CD14-positive monocyte (primary cell): ENCODE measurements at regions not wholly inside any gene's neighbourhood (a gene's known extent, or its start where the extent isn't known, plus 50 kb on each side); places are given as distances from the start of the nearest gene placed in this dataset.

ENCODE experiments used
- DNase-seq, 3 donors: peaks; one replicate each; pipeline ENCODE4 v3.0.0-alpha.2; 2011 to 2022
- H2AFZ ChIP-seq: 2 replicates; pipeline ENCODE4 v1.6.0; 2012; ENCODE audit warnings: mild to moderate bottlenecking, low read depth, low read length, inconsistent platforms; ENCODE audit not compliant: insufficient read depth, poor library complexity, severe bottlenecking
- H3K27ac ChIP-seq, 2 donors: 1 replicate in 1 of 2; 2 replicates in 1 of 2; pipeline ENCODE4 v1.5.1; 2012 to 2013; ENCODE audit warnings: low read length in 2 of 2, control low read depth in 1 of 2, inconsistent platforms in 1 of 2, low read depth in 1 of 2, mild to moderate bottlenecking in 1 of 2
- H3K27me3 ChIP-seq, 2 donors: one replicate each; pipeline versions ENCODE4 v1.6.0 to v1.6.1; 2011 to 2013; ENCODE audit warnings: low read length in 2 of 2; ENCODE audit not compliant: control insufficient read depth in 2 of 2, insufficient read depth in 2 of 2
- H3K36me3 ChIP-seq, 2 donors: replicated peaks in 1 of 2; 1 replicate in 1 of 2; 2 replicates in 1 of 2; pipeline versions ENCODE4 v1.5.1 to v1.6.1; 2012 to 2013; ENCODE audit warnings: low read length in 2 of 2, control low read depth in 1 of 2, inconsistent platforms in 1 of 2, mild to moderate bottlenecking in 1 of 2; ENCODE audit not compliant: insufficient read depth in 2 of 2, control insufficient read depth in 1 of 2
- H3K4me1 ChIP-seq, 2 donors: 1 replicate in 1 of 2; 2 replicates in 1 of 2; pipeline versions ENCODE4 v1.5.1 to v1.6.1; 2012 to 2013; ENCODE audit warnings: low read length in 2 of 2, control low read depth in 1 of 2, inconsistent platforms in 1 of 2, mild to moderate bottlenecking in 1 of 2, moderate library complexity in 1 of 2; ENCODE audit not compliant: insufficient read depth in 2 of 2, control insufficient read depth in 1 of 2
- H3K4me2 ChIP-seq: replicated peaks from 2 replicates; pipeline ENCODE3; 2012; ENCODE audit warnings: low read length, moderate library complexity, mild to moderate bottlenecking; ENCODE audit not compliant: poor library complexity, severe bottlenecking; ENCODE audit errors: extremely low read depth
- H3K4me3 ChIP-seq, 3 experiments: fragments of 200-600 bp in 1 of 3; sonication (generic) in 1 of 3; replicated peaks in 1 of 3; 1 replicate in 2 of 3; 2 replicates in 1 of 3; pipeline ENCODE4 v1.5.1; 2011 to 2013; ENCODE audit warnings: low read length in 3 of 3, mild to moderate bottlenecking in 3 of 3, control low read depth in 2 of 3, low read depth in 2 of 3, inconsistent platforms in 1 of 3, moderate library complexity in 1 of 3
- H3K79me2 ChIP-seq: 2 replicates; pipeline ENCODE4 v1.6.0; 2012; ENCODE audit warnings: mild to moderate bottlenecking, control low read depth, inconsistent platforms, low read length, moderate library complexity; ENCODE audit not compliant: insufficient read depth
- H3K9ac ChIP-seq: 2 replicates; pipeline ENCODE4 v1.6.0; 2017; ENCODE audit warnings: low read length, mild to moderate bottlenecking; ENCODE audit not compliant: insufficient read depth, poor library complexity, severe bottlenecking
- H3K9me3 ChIP-seq, 2 donors: replicated peaks in 1 of 2; 1 replicate in 1 of 2; 2 replicates in 1 of 2; pipeline versions ENCODE4 v1.5.1 to v1.6.1; 2012 to 2013; ENCODE audit warnings: low read length in 2 of 2, control low read depth in 1 of 2; ENCODE audit not compliant: control insufficient read depth in 1 of 2, insufficient read depth in 1 of 2
- H4K20me1 ChIP-seq: 2 replicates; pipeline ENCODE4 v1.6.0; 2012; ENCODE audit warnings: mild to moderate bottlenecking, low read length, control low read depth, moderate library complexity; ENCODE audit not compliant: insufficient read depth
- H3K27ac Mint-ChIP-seq, 7 donors: one replicate each; pipeline ENCODE4 v1.8.0; 2020; ENCODE audit warnings: mild to moderate bottlenecking in 7 of 7, mixed read lengths in 7 of 7, moderate library complexity in 6 of 7, inconsistent platforms in 2 of 7
- H3K27me3 Mint-ChIP-seq, 3 donors: one replicate each; pipeline ENCODE4 v1.8.0; 2021 to 2022; ENCODE audit warnings: low read depth in 3 of 3, mild to moderate bottlenecking in 3 of 3, mixed read lengths in 3 of 3, moderate library complexity in 3 of 3, inconsistent platforms in 1 of 3
- H3K36me3 Mint-ChIP-seq, 2 donors: one replicate each; pipeline ENCODE4 v1.8.0; 2020; ENCODE audit warnings: mixed read lengths in 2 of 2, inconsistent platforms in 1 of 2, mild to moderate bottlenecking in 1 of 2
- H3K4me1 Mint-ChIP-seq: one replicate; pipeline ENCODE4 v1.8.0; 2020; ENCODE audit warnings: mild to moderate bottlenecking, mixed read lengths
- H3K4me3 Mint-ChIP-seq, 2 donors: one replicate each; pipeline ENCODE4 v1.8.0; 2020; ENCODE audit warnings: mild to moderate bottlenecking in 2 of 2, mixed read lengths in 2 of 2, moderate library complexity in 1 of 2
- H3K9me3 Mint-ChIP-seq, 7 donors: one replicate each; pipeline ENCODE4 v1.8.0; 2020 to 2022; ENCODE audit warnings: mixed read lengths in 7 of 7, mild to moderate bottlenecking in 6 of 7, moderate library complexity in 6 of 7, inconsistent platforms in 2 of 7
- CTCF ChIP-seq: fragments of 200-600 bp; IDR thresholded peaks from one replicate; pipeline ENCODE4 v1.8.0; 2022; ENCODE audit warnings: antibody characterized with exemption, mild to moderate bottlenecking
- WGBS: methylation state at CpG from one replicate; pipeline ENCODE4 v1.1.5; 2013; ENCODE audit warnings: missing lambda C conversion rate; ENCODE audit not compliant: insufficient coverage; 5-methylcytosine and 5-hydroxymethylcytosine counted together
- intact Hi-C, 2 donors: fragments of 100-400 bp; cut with micrococcal nuclease; formaldehyde crosslinking; loops; one replicate each; pipeline versions ENCODE4 v1.15.0 to v1.15.1; 2023

- Mint-ChIP-seq H3K27ac (no peak overlapping the region), H3K36me3 (no peaks in the 10 kb centered on the region), H3K4me1 (no peaks in the 10 kb centered on the region), H3K4me3 (no peak overlapping the region), H3K27me3 (peaks cover 0 to 2% (median 0%) of the 10 kb centered on the region in 3 donors), H3K9me3 (peaks cover 0 to 3% (median 0%) of the 10 kb centered on the region in 7 donors)
- H3K9ac ChIP-seq: no peak overlapping the region
- no peak overlapping the region for H2AFZ ChIP-seq
- no peak for TF ChIP-seq CTCF
- no peak for DNase-seq
- no peaks in the 10 kb centered on the region for H3K27me3 ChIP-seq
- no peak overlapping the region for H3K4me3 ChIP-seq
- intact Hi-C loops: no loop called here
- 100% methylated on average over 2 of the region's 4 CpGs for WGBS
- H4K20me1 ChIP-seq: no peaks in the 10 kb centered on the region
- H3K4me2 ChIP-seq: no peak overlapping the region
- H3K27ac ChIP-seq: no peak overlapping the region
- H3K9me3 ChIP-seq: no peaks in the 10 kb centered on the region
- no peaks in the 10 kb centered on the region for H3K36me3 ChIP-seq
- no peaks in the 10 kb centered on the region for H3K4me1 ChIP-seq
- no peaks in the 10 kb centered on the region for H3K79me2 ChIP-seq
Measured at GRCh38 chr14:66237741-66238140, 248.4 kb upstream of the CCDC196 start.

- Mint-ChIP-seq H3K27me3 (no peaks in the 10 kb centered on the region), H3K36me3 (no peaks in the 10 kb centered on the region), H3K4me3 (no peak overlapping the region), H3K9me3 (peaks cover 0 to 3% (median 0%) of the 10 kb centered on the region in 7 donors), H3K27ac (no peak overlapping the region), H3K4me1 (no peaks in the 10 kb centered on the region)
- Histone ChIP-seq H3K9me3 (no peaks in the 10 kb centered on the region), H3K4me3 (no peak overlapping the region), H3K9ac (no peak overlapping the region), H3K79me2 (no peaks in the 10 kb centered on the region), H3K27me3 (no peaks in the 10 kb centered on the region), H3K27ac (no peak overlapping the region), H3K4me2 (no peak overlapping the region), H3K4me1 (no peaks in the 10 kb centered on the region), H2AFZ (no peak overlapping the region), H3K36me3 (no peaks in the 10 kb centered on the region), H4K20me1 (no peaks in the 10 kb centered on the region)
- WGBS: no CpG with 5 or more reads among the region's 1 CpG
- no peak for DNase-seq
- no peak for TF ChIP-seq CTCF
- intact Hi-C loops: no loop called here
Measured at GRCh38 chr14:66238969-66239368, 247.2 kb upstream of the CCDC196 start.
